ENCODE measurements at regions not wholly inside any gene's neighbourhood (a gene's known extent, or its start where the extent isn't known, plus 50 kb on each side); places are given as distances from the start of the nearest gene placed in this dataset.

DNA sequence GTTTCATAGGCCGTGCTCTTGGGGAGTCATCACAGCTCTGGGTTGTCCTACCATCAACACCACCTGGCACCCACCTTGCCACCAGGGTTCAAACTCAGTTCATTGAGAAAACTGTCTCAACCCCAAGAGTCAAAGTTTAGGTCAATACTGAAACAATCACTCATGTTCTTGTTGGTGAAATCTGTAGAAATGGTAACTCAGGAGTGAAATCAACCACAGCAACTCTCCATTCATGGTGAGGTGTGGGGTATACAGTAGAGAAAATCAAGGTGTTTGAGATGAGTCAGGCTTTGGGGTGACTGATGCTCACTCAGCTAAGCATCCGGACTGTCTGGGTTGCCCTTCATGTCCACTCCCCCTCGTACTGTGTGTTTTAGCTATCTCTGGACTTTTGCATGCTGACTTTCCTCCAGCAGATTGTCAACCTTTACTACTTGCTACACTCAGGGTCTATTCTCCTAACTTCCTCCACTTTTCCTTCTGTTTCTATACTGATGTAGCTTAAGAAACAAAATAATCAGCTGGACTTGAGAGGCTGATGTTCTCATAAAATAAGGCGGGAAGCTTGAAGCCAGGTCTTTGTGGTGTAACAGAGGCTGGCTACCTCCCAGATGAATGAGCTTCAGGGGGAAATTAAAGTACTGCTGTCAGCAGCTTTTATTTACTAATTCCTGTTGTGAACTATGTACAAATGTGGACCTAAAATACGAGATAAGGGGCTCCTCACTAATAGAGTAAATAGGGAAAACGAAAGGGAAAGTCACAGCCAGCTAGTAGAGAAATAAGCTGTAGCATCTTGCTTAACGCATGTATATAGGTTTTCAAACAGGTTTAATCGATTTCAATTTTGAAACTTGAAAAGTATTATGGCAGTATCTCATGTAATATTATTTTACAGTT is 173.6 kb upstream of the AKR1E2 start:
- no peak overlapping the region for H3K4me3 ChIP-seq (ENCODE audit: low read depth, low read length)
- peak; percentile 7 for DNase-seq (ENCODE audit: low read depth)
- no peak for TF ChIP-seq CTCF (IDR thresholded peaks at IDR 0.05; ENCODE audit: low read depth, low read length, missing control alignments)

- H3K4me3 ChIP-seq (ENCODE audit: low read depth, low read length): no peak overlapping the region
- TF ChIP-seq CTCF (IDR thresholded peaks at IDR 0.05; ENCODE audit: low read depth, low read length, missing control alignments): no peak
- no peak for DNase-seq (ENCODE audit: low read depth)
These were observed 174.5 kb upstream of the AKR1E2 start for GRCh38 chr10:4651404-4652037.

DNA sequence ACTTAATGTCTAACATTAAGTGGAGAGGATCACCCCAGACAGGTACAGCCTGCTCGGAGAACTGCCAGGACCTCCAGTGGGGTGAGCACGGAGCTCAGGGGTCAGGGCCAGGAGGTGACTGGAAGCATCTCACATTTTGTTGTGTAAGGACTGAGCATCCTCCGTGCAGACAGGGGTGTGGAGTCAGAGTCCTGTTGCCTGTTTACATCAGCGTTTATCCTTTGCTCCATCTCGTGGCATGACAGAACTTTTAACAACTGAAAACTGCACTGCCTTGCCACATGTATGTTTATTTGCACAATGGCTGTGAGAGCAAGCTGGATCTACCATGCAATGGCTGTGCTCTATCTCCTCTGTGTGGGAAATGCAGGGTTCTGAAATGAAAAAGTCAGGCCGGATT is 175.4 kb upstream of the AKR1E2 start:
- no peak for DNase-seq (ENCODE audit: low read depth)
- TF ChIP-seq CTCF (IDR thresholded peaks at IDR 0.05; ENCODE audit: low read depth, low read length, missing control alignments): no peak
- H3K4me3 ChIP-seq (ENCODE audit: low read depth, low read length): no peak overlapping the region

GRCh38 chr10:4649886-4650508 is 176.0 kb upstream of the AKR1E2 start:
- no peak overlapping the region for H3K4me3 ChIP-seq (ENCODE audit: low read depth, low read length)
- TF ChIP-seq CTCF (IDR thresholded peaks at IDR 0.05; ENCODE audit: low read depth, low read length, missing control alignments): no peak
- no peak for DNase-seq (ENCODE audit: low read depth)

- no peak for DNase-seq (ENCODE audit: low read depth)
- no peak overlapping the region for H3K4me3 ChIP-seq (ENCODE audit: low read depth, low read length)
- no peak for TF ChIP-seq CTCF (IDR thresholded peaks at IDR 0.05; ENCODE audit: low read depth, low read length, missing control alignments)
These were observed 176.5 kb upstream of the AKR1E2 start for GRCh38 chr10:4649471-4649870.

- no peak for TF ChIP-seq CTCF (IDR thresholded peaks at IDR 0.05; ENCODE audit: low read depth, low read length, missing control alignments)
- no peak overlapping the region for H3K4me3 ChIP-seq (ENCODE audit: low read depth, low read length)
- DNase-seq (ENCODE audit: low read depth): no peak
These were observed 177.0 kb upstream of the AKR1E2 start for GRCh38 chr10:4648999-4649398.

All from GM12864 (cell line).